ENCODE measurements at regions not wholly inside any gene's neighbourhood (a gene's known extent, or its start where the extent isn't known, plus 50 kb on each side); places are given as distances from the start of the nearest gene placed in this dataset.
"Not testable (repeated sequence)": the region's sequence is repeated elsewhere in the genome, so short reads cannot be mapped to it uniquely, and the experiment has no call there.

DNA sequence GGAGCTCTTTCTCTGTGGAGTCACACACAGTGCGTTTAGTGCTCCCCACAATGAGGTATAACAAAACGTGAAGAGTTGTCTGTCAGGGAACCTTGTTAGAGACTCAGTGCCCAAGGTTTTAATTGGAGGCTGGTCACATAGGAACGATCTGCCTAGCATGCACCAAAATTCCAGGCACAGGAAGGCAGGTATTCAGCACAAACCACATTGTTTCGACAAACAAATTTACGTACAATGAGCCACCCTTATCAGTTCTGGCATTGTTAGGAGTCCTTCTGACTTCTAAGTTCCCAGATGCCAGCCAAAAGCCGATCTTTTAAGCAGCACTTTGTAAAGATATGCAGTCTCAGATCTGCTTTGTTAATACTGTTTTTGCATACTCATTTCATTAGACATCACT, 414.2 kb upstream of the MTPN start:
- Histone ChIP-seq H3K79me2 (no peaks in the 10 kb centered on the region), H3K27ac (no peak overlapping the region), H3K4me3 (no peak overlapping the region), H3K36me3 (replicated peaks; ENCODE audit: insufficient read depth, low read depth) (no peaks in the 10 kb centered on the region), H3K4me1 (ENCODE audit: insufficient read depth) (no peaks in the 10 kb centered on the region), H4K20me1 (ENCODE audit: insufficient read depth, poor library complexity, severe bottlenecking) (no peaks in the 10 kb centered on the region), H3K27me3 (no peaks in the 10 kb centered on the region), H2AFZ (no peak overlapping the region), H3K9me3 (ENCODE audit: low read depth) (no peaks in the 10 kb centered on the region), H3K9me2 (replicated peaks; ENCODE audit: insufficient read depth) (no peaks in the 10 kb centered on the region), H3K4me2 (no peak overlapping the region)
- 57% methylated on average over 6 of the region's 6 CpGs for WGBS (ENCODE audit: low lambda C conversion rate, missing lambda C conversion rate)
- no peak for DNase-seq (ENCODE audit: low spot score)
- TF ChIP-seq, protein P1, sequence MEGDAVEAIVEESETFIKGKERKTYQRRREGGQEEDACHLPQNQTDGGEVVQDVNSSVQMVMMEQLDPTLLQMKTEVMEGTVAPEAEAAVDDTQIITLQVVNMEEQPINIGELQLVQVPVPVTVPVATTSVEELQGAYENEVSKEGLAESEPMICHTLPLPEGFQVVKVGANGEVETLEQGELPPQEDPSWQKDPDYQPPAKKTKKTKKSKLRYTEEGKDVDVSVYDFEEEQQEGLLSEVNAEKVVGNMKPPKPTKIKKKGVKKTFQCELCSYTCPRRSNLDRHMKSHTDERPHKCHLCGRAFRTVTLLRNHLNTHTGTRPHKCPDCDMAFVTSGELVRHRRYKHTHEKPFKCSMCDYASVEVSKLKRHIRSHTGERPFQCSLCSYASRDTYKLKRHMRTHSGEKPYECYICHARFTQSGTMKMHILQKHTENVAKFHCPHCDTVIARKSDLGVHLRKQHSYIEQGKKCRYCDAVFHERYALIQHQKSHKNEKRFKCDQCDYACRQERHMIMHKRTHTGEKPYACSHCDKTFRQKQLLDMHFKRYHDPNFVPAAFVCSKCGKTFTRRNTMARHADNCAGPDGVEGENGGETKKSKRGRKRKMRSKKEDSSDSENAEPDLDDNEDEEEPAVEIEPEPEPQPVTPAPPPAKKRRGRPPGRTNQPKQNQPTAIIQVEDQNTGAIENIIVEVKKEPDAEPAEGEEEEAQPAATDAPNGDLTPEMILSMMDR (IDR thresholded peaks at IDR 0.05; ENCODE audit: poor library complexity), result no peak
- TF ChIP-seq EZH2 (IDR thresholded peaks at IDR 0.05; ENCODE audit: borderline replicate concordance), result no peak
- no peak for TF ChIP-seq EZH2phosphoT487 (IDR thresholded peaks at IDR 0.05; ENCODE audit: low read depth, severe bottlenecking, unreplicated experiment)

DNA sequence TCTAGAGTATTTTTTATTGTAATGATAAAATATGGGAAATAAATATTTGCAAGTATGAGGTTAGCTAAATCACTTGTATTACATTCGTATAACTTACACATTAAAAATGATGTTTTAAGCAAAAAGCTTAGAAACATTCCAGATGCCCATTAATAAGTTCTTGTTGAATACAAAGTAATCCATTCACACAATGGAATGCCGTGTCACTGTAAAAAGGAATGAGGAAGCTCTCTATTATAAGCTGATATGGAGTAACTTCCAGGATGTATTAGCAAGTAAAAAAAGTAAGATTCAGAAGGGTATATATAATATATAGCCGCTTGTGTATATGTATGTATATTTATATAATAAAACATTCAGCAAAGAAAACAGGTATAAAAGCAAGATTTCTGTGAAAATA, 412.8 kb upstream of the MTPN start:
- no peaks in the 10 kb centered on the region for H3K27me3 ChIP-seq
- H4K20me1 ChIP-seq (ENCODE audit: insufficient read depth, poor library complexity, severe bottlenecking), result no peaks in the 10 kb centered on the region
- no peaks in the 10 kb centered on the region for H3K79me2 ChIP-seq
- no peak overlapping the region for H2AFZ ChIP-seq
- H3K36me3 ChIP-seq (replicated peaks; ENCODE audit: insufficient read depth, low read depth), result no peaks in the 10 kb centered on the region
- 81% methylated on average over 3 of the region's 3 CpGs for WGBS (ENCODE audit: low lambda C conversion rate, missing lambda C conversion rate)
- H3K27ac ChIP-seq, result no peak overlapping the region
- H3K9me3 ChIP-seq (ENCODE audit: low read depth), result no peaks in the 10 kb centered on the region
- DNase-seq (ENCODE audit: low spot score), result no peak
- H3K4me2 ChIP-seq, result no peak overlapping the region
- no peaks in the 10 kb centered on the region for H3K9me2 ChIP-seq (replicated peaks; ENCODE audit: insufficient read depth)
- TF ChIP-seq, protein P1 (IDR thresholded peaks at IDR 0.05; ENCODE audit: poor library complexity), result no peak
- TF ChIP-seq EZH2 (IDR thresholded peaks at IDR 0.05; ENCODE audit: borderline replicate concordance) (no peak), EZH2phosphoT487 (IDR thresholded peaks at IDR 0.05; ENCODE audit: low read depth, severe bottlenecking, unreplicated experiment) (no peak)
- no peak overlapping the region for H3K4me3 ChIP-seq
- no peaks in the 10 kb centered on the region for H3K4me1 ChIP-seq (ENCODE audit: insufficient read depth)

DNA sequence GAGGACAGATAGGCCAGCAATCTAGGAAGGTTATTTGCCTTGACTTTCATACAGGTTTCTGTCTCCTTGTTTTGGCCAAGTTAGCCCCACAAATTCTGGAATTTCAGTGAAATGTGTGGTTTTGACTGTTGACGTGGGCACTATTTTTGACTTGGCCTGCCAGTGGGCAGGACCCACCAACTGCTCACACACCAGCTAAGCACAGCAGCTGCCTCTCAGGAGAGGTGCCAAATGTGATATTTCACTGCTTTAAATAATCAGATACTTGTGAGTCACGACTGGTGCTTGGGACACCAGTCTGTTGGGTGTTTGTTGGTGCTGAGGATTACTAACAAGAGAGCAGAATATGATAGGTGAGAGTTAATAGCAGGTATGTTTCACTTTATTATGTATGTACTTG, 409.7 kb upstream of the MTPN start:
- H4K20me1 ChIP-seq (ENCODE audit: insufficient read depth, poor library complexity, severe bottlenecking), result no peaks in the 10 kb centered on the region
- H3K4me3 ChIP-seq, result no peak overlapping the region
- H3K9me3 ChIP-seq (ENCODE audit: low read depth), result no peaks in the 10 kb centered on the region
- no peak for DNase-seq (ENCODE audit: low spot score)
- no peak overlapping the region for H3K4me2 ChIP-seq
- WGBS (ENCODE audit: low lambda C conversion rate, missing lambda C conversion rate), result 60% methylated on average over 2 of the region's 2 CpGs
- no peak for TF ChIP-seq EZH2 (IDR thresholded peaks at IDR 0.05; ENCODE audit: borderline replicate concordance)
- TF ChIP-seq, protein P1 (IDR thresholded peaks at IDR 0.05; ENCODE audit: poor library complexity), result no peak
- TF ChIP-seq EZH2phosphoT487 (IDR thresholded peaks at IDR 0.05; ENCODE audit: low read depth, severe bottlenecking, unreplicated experiment), result no peak
- no peaks in the 10 kb centered on the region for H3K27me3 ChIP-seq
- no peak overlapping the region for H2AFZ ChIP-seq
- H3K79me2 ChIP-seq, result no peaks in the 10 kb centered on the region
- no peak overlapping the region for H3K27ac ChIP-seq
- no peaks in the 10 kb centered on the region for H3K4me1 ChIP-seq (ENCODE audit: insufficient read depth)
- no peaks in the 10 kb centered on the region for H3K9me2 ChIP-seq (replicated peaks; ENCODE audit: insufficient read depth)
- no peaks in the 10 kb centered on the region for H3K36me3 ChIP-seq (replicated peaks; ENCODE audit: insufficient read depth, low read depth)

DNA sequence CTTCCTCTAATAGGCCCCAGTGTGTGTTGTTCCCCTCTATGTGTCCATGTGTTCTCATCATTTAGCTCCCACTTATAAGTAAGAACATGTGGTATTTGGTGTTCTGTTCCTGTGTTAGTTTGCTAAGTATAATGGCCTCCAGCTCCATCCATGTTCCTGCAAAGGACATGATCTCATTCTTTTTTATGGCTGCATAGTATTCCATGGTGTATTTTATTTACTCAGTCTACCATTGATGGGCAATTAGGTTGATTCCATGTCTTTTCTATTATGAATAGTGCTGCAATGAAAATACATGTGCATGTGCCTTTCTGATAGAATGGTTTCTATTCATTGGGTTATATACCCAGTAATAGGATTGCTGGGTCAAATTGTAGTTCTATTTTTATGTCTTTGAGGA, 394.2 kb upstream of the MTPN start:
- not testable (repeated sequence) for H3K27ac ChIP-seq; H3K79me2 ChIP-seq; H3K27me3 ChIP-seq; H3K9me2 ChIP-seq (replicated peaks; ENCODE audit: insufficient read depth); H3K4me3 ChIP-seq; H2AFZ ChIP-seq; H3K36me3 ChIP-seq (replicated peaks; ENCODE audit: insufficient read depth, low read depth); DNase-seq (ENCODE audit: low spot score); H3K9me3 ChIP-seq (ENCODE audit: low read depth); H4K20me1 ChIP-seq (ENCODE audit: insufficient read depth, poor library complexity, severe bottlenecking); H3K4me1 ChIP-seq (ENCODE audit: insufficient read depth); H3K4me2 ChIP-seq
